HCT116 (cell line): ENCODE measurements at regions not wholly inside any gene's neighbourhood (a gene's known extent, or its start where the extent isn't known, plus 50 kb on each side); places are given as distances from the start of the nearest gene placed in this dataset.

Experiments used
- EZH2 ChIP-seq: fragments of 200-600 bp; sonication (generic); IDR thresholded peaks from 2 replicates; pipeline ENCODE4 v1.6.1; 2017; ENCODE audit warnings: antibody characterized with exemption, mixed run types
- MAX ChIP-seq: IDR thresholded peaks from 2 replicates; pipeline ENCODE4 v1.6.1; 2012
- POLR2AphosphoS5 ChIP-seq: IDR thresholded peaks from 2 replicates; pipeline ENCODE4 v1.6.1; 2011; ENCODE audit warnings: mild to moderate bottlenecking, low read depth, low read length, moderate library complexity
- REST ChIP-seq: IDR thresholded peaks from 2 replicates; pipeline ENCODE4 v1.6.1; 2012; ENCODE audit warnings: low read depth

GRCh38 chr1:104084380-104084779 is 334.7 kb downstream of the AMY1C start:
- TF ChIP-seq REST = no peak
- TF ChIP-seq POLR2AphosphoS5 = no peak
- TF ChIP-seq EZH2 = no peak
- TF ChIP-seq MAX = no peak
